ENCODE measurements at regions not wholly inside any gene's neighbourhood (a gene's known extent, or its start where the extent isn't known, plus 50 kb on each side); places are given as distances from the start of the nearest gene placed in this dataset.

DNA sequence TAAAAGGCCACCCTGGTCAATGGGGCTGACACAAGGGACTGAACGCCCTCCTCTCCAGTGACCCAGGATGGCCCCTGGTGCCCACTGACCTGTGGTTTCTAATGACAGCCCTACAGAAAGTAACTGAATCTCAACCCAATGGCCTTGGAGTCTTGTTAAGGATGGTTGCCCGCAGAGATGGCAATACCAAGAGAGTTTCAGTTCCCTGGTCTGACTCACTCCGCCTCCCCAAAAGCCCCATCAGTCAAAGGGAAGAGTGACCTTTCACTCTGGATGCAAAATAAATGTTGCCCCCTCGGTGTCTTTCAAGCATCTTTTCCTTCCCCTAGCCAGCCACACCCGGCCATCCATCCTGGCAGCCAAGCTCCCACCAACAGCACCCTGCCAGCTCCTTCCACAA, 57.7 kb upstream of the ISX start:
- TF ChIP-seq POLR2AphosphoS5 (IDR thresholded peaks at IDR 0.05; ENCODE audit: borderline replicate concordance, low read depth, low read length) = no peak
- TF ChIP-seq EZH2 (IDR thresholded peaks at IDR 0.05) = no peak
- TF ChIP-seq FOXP2 (optimal IDR thresholded peaks at IDR 0.05; ENCODE audit: control extremely low read depth, extremely low read length, insufficient read depth) = no peak

Measured in SK-N-MC (cell line).